ENCODE measurements at regions not wholly inside any gene's neighbourhood (a gene's known extent, or its start where the extent isn't known, plus 50 kb on each side); places are given as distances from the start of the nearest gene placed in this dataset.

DNA sequence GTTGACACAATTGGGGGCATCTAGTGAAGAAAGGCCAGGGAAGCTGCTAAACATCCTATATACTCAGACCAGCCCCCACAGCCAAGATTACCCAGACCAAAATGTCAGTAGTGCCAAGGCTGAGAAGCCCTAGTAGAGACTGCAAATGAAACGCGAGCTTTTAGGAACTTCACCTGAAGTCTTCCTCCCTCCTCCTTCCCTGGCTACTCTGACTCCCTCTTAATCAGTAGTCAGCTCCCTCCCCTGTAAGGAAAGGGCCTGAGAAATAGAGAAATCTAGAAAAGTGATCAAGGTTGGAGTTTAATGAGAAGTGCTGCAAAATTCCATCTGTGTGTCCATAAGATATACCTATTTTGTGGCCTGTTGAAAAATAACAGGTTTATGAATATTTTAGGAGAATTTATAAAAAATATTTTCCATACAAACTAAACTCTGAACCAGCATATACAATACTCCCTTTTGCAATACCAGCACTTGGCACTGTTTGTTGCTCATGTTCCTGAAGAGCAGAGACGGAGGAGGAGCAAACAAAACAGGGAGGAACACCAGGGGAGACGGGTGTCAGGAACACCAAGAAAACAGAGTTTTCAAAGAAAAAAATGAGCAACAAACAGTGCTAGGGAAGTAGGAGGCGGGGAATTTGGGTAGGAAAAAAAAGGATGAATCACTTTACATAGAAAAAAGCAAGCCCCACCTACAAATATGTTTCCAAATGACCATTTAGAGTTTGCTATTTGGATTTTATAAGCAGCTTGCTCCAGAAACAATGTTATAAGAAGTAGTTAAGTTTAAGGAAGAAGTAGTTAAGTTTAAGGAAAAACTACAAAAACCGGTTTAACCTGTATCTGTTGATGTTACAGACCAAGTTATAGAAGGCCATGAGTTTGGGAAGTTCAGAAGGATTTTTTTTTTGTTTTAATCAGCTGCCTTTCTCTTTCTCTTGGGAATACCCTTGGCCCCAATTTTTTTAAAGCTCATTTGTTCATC is 282.1 kb upstream of the GRIP1 start:
- Histone ChIP-seq H3K27ac (ENCODE audit: low read depth, low read length) (no peak overlapping the region), H3K36me3 (ENCODE audit: insufficient read depth, low read length) (no peaks in the 10 kb centered on the region), H3K4me1 (ENCODE audit: insufficient read depth, low read length) (peaks cover 22% of the 10 kb centered on the region), H3K4me3 (ENCODE audit: low read length in 2 of 2) (no peak overlapping the region), H3K27me3 (ENCODE audit: insufficient read depth, low read length) (no peaks in the 10 kb centered on the region), H3K9me3 (ENCODE audit: control insufficient read depth in 1 of 2, low read length in 2 of 2) (no peaks in the 10 kb centered on the region)
- ChIA-PET POLR2A (ENCODE audit: partially characterized antibody) (no interaction called here), CTCF (ENCODE audit: partially characterized antibody) (no interaction called here)
- Mint-ChIP-seq H3K27me3 (peaks cover 0 to 3% of the 10 kb centered on the region in 2 donors), H3K9me3 (peaks cover 2 to 17% (median 6%) of the 10 kb centered on the region in 8 donors), H3K4me3 (no peak overlapping the region), H3K36me3 (peaks cover 0 to 4% of the 10 kb centered on the region in 2 donors), H3K4me1 (peaks cover 20 to 32% (median 24%) of the 10 kb centered on the region in 4 donors), H3K27ac (no peak overlapping the region)
- DNase-seq = no peak
- intact Hi-C loops (cut with micrococcal nuclease) = no loop called here

GRCh38 chr12:66962290-66962689 is 283.4 kb upstream of the GRIP1 start:
- CTCF ChIA-PET (ENCODE audit: partially characterized antibody) = no interaction called here
- Mint-ChIP-seq H3K9me3 (peaks cover 2 to 17% (median 6%) of the 10 kb centered on the region in 8 donors), H3K4me3 (peak overlapping the region in 1 of 8 donors; percentile 43), H3K4me1 (peaks cover 20 to 33% (median 25%) of the 10 kb centered on the region in 4 donors), H3K36me3 (peaks cover 0 to 4% of the 10 kb centered on the region in 2 donors), H3K27ac (peak overlapping the region in 2 of 7 donors; percentile 13 to 83), H3K27me3 (peaks cover 0 to 3% of the 10 kb centered on the region in 2 donors)
- Histone ChIP-seq H3K36me3 (ENCODE audit: insufficient read depth, low read length) (no peaks in the 10 kb centered on the region), H3K9me3 (ENCODE audit: control insufficient read depth in 1 of 2, low read length in 2 of 2) (no peaks in the 10 kb centered on the region), H3K4me1 (ENCODE audit: insufficient read depth, low read length) (peaks cover 22% of the 10 kb centered on the region), H3K27me3 (ENCODE audit: insufficient read depth, low read length) (no peaks in the 10 kb centered on the region), H3K27ac (ENCODE audit: low read depth, low read length) (no peak overlapping the region), H3K4me3 (ENCODE audit: low read length in 2 of 2) (no peak overlapping the region)
- DNase-seq = peak in 1 of 5 donors; percentile 6
- POLR2A ChIA-PET (ENCODE audit: partially characterized antibody) = no interaction called here
- intact Hi-C loops (cut with micrococcal nuclease) = no loop called here

DNA sequence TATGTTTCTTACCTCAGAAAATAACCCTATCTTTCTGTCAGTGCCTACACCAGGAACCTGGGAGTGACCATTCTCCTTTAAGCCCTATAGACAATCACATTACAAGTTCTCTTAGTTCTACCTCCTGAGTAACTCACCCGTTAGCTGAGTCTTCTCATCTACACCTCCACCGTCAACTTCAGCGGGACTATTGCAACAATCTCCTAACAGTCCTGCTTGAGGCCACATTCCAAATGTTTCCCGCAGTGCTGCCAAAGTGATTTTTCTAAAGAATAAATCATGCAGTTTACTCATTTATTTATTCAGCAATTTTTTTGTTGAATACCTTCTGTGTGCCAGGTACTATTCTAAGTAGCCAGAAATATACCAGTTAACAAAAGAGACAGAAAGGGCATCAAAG is 285.0 kb upstream of the GRIP1 start:
- H3K4me3 ChIP-seq (ENCODE audit: low read length in 2 of 2) = no peak overlapping the region
- no peaks in the 10 kb centered on the region for H3K9me3 ChIP-seq (ENCODE audit: control insufficient read depth in 1 of 2, low read length in 2 of 2)
- Mint-ChIP-seq H3K4me1 (peaks cover 20 to 33% (median 25%) of the 10 kb centered on the region in 4 donors), H3K27ac (peak overlapping the region in 6 of 7 donors; percentile 88 to 100 (median 96)), H3K9me3 (peaks cover 2 to 17% (median 6%) of the 10 kb centered on the region in 8 donors), H3K27me3 (peaks cover 0 to 3% of the 10 kb centered on the region in 2 donors), H3K4me3 (peak overlapping the region in 3 of 8 donors; percentile 51 to 87 (median 55)), H3K36me3 (peaks cover 0 to 4% of the 10 kb centered on the region in 2 donors)
- no peaks in the 10 kb centered on the region for H3K27me3 ChIP-seq (ENCODE audit: insufficient read depth, low read length)
- no peak for DNase-seq
- peak overlapping the region; percentile 27 for H3K27ac ChIP-seq (ENCODE audit: low read depth, low read length)
- ChIA-PET CTCF (ENCODE audit: partially characterized antibody) (no interaction called here), POLR2A (ENCODE audit: partially characterized antibody) (no interaction called here)
- peaks cover 22% of the 10 kb centered on the region for H3K4me1 ChIP-seq (ENCODE audit: insufficient read depth, low read length)
- intact Hi-C loops (cut with micrococcal nuclease) = no loop called here
- no peaks in the 10 kb centered on the region for H3K36me3 ChIP-seq (ENCODE audit: insufficient read depth, low read length)

DNA sequence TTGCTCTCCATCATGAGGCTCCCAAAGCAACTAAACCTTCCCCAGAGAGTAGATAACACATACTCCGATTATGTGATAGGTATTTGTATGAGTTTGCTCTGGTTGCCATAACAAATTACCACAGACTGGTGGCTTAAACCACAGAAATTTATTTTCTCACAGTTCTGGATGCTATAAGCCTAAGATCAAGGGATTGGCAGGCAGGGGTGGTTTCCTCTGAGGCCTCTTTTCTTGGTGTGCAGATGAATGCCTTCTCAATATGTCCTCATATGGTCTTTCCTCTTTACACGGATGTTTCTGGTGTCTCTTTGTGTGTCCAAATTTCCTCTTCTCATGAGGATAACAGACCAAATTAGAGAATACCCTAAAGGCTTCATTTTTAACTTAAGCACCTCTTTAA is 285.8 kb upstream of the GRIP1 start:
- ChIA-PET CTCF (ENCODE audit: partially characterized antibody) (no interaction called here), POLR2A (ENCODE audit: partially characterized antibody) (no interaction called here)
- intact Hi-C loops (cut with micrococcal nuclease) = no loop called here
- Histone ChIP-seq H3K27me3 (ENCODE audit: insufficient read depth, low read length) (no peaks in the 10 kb centered on the region), H3K36me3 (ENCODE audit: insufficient read depth, low read length) (no peaks in the 10 kb centered on the region), H3K27ac (ENCODE audit: low read depth, low read length) (peak overlapping the region; percentile 27), H3K4me1 (ENCODE audit: insufficient read depth, low read length) (peaks cover 22% of the 10 kb centered on the region), H3K4me3 (ENCODE audit: low read length in 2 of 2) (no peak overlapping the region), H3K9me3 (ENCODE audit: control insufficient read depth in 1 of 2, low read length in 2 of 2) (no peaks in the 10 kb centered on the region)
- peak; percentile 67 to 90 (median 85) for DNase-seq
- Mint-ChIP-seq H3K4me3 (peak overlapping the region in 7 of 8 donors; percentile 29 to 87 (median 65)), H3K9me3 (peaks cover 2 to 17% (median 6%) of the 10 kb centered on the region in 8 donors), H3K27ac (peak overlapping the region; percentile 88 to 100 (median 96)), H3K36me3 (peaks cover 0 to 4% of the 10 kb centered on the region in 2 donors), H3K27me3 (peaks cover 0 to 3% of the 10 kb centered on the region in 2 donors), H3K4me1 (peaks cover 20 to 33% (median 25%) of the 10 kb centered on the region in 4 donors)

- intact Hi-C loops (cut with micrococcal nuclease) = no loop called here
- no peak overlapping the region for H3K27ac ChIP-seq (ENCODE audit: low read depth, low read length)
- no peaks in the 10 kb centered on the region for H3K36me3 ChIP-seq (ENCODE audit: insufficient read depth, low read length)
- no peak for DNase-seq
- ChIA-PET POLR2A (ENCODE audit: partially characterized antibody) (no interaction called here), CTCF (ENCODE audit: partially characterized antibody) (no interaction called here)
- peak overlapping the region in 4 of 7 donors; percentile 88 to 100 (median 98) for H3K27ac Mint-ChIP-seq
- H3K4me1 ChIP-seq (ENCODE audit: insufficient read depth, low read length) = peaks cover 22% of the 10 kb centered on the region
- no peak overlapping the region for H3K4me3 ChIP-seq (ENCODE audit: low read length in 2 of 2)
- no peaks in the 10 kb centered on the region for H3K27me3 ChIP-seq (ENCODE audit: insufficient read depth, low read length)
- peaks cover 21 to 29% (median 26%) of the 10 kb centered on the region in 4 donors for H3K4me1 Mint-ChIP-seq
- H3K27me3 Mint-ChIP-seq = peaks cover 0 to 3% of the 10 kb centered on the region in 2 donors
- H3K36me3 Mint-ChIP-seq = peaks cover 0 to 4% of the 10 kb centered on the region in 2 donors
- H3K9me3 ChIP-seq (ENCODE audit: control insufficient read depth in 1 of 2, low read length in 2 of 2) = no peaks in the 10 kb centered on the region
- no peak overlapping the region for H3K4me3 Mint-ChIP-seq
- peaks cover 2 to 17% (median 6%) of the 10 kb centered on the region in 8 donors for H3K9me3 Mint-ChIP-seq
These were observed 286.7 kb upstream of the GRIP1 start for GRCh38 chr12:66965621-66966020.

GRCh38 chr12:66971816-66972215 is 292.9 kb upstream of the GRIP1 start:
- Histone ChIP-seq H3K4me1 (ENCODE audit: insufficient read depth, low read length) (no peaks in the 10 kb centered on the region), H3K27me3 (ENCODE audit: insufficient read depth, low read length) (no peaks in the 10 kb centered on the region), H3K4me3 (ENCODE audit: low read length in 2 of 2) (no peak overlapping the region), H3K27ac (ENCODE audit: low read depth, low read length) (no peak overlapping the region), H3K36me3 (ENCODE audit: insufficient read depth, low read length) (no peaks in the 10 kb centered on the region), H3K9me3 (ENCODE audit: control insufficient read depth in 1 of 2, low read length in 2 of 2) (no peaks in the 10 kb centered on the region)
- no peaks in the 10 kb centered on the region for H3K36me3 Mint-ChIP-seq
- no peak overlapping the region for H3K27ac Mint-ChIP-seq
- ChIA-PET POLR2A (ENCODE audit: partially characterized antibody) (no interaction called here), CTCF (ENCODE audit: partially characterized antibody) (interaction anchor here (1.0 kb wide), 1 partner anchor 11 kb away, joined by 3 read pairs; no protein-coding TSS in a partner anchor)
- intact Hi-C loops (cut with micrococcal nuclease) = no loop called here
- H3K9me3 Mint-ChIP-seq = peaks cover 0 to 3% (median 0%) of the 10 kb centered on the region in 8 donors
- H3K4me3 Mint-ChIP-seq = no peak overlapping the region
- peaks cover 8 to 10% of the 10 kb centered on the region in 2 donors for H3K27me3 Mint-ChIP-seq
- H3K4me1 Mint-ChIP-seq = peaks cover 0 to 3% (median under 1%) of the 10 kb centered on the region in 4 donors
- no peak for DNase-seq

DNA sequence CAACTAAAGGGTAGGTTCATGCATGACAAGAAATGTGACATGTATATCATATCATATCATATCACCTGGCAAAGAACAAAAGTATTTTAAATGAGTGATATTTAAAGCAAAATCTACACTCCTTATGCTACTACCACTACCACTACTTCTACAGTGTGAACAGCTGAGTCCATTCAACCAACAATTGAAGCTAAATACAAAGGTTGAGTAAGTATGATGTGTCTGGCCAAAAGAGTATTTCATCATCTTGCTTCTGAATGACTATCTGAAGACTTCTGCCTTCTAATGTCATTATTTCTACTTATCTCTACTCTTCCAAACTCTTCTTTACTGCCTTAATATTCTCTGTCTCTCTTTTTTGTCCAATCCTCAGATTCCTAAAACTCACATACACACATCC is 292.6 kb upstream of the CAND1 start:
- no peak for DNase-seq
- Histone ChIP-seq H3K4me3 (ENCODE audit: low read length in 2 of 2) (no peak overlapping the region), H3K27me3 (ENCODE audit: insufficient read depth, low read length) (no peaks in the 10 kb centered on the region), H3K27ac (ENCODE audit: low read depth, low read length) (no peak overlapping the region), H3K4me1 (ENCODE audit: insufficient read depth, low read length) (no peaks in the 10 kb centered on the region), H3K36me3 (ENCODE audit: insufficient read depth, low read length) (no peaks in the 10 kb centered on the region), H3K9me3 (ENCODE audit: control insufficient read depth in 1 of 2, low read length in 2 of 2) (no peaks in the 10 kb centered on the region)
- no peaks in the 10 kb centered on the region for H3K36me3 Mint-ChIP-seq
- H3K27ac Mint-ChIP-seq = no peak overlapping the region
- peaks cover 13 to 14% of the 10 kb centered on the region in 2 donors for H3K27me3 Mint-ChIP-seq
- POLR2A ChIA-PET (ENCODE audit: partially characterized antibody) = no interaction called here
- peaks cover 0 to 2% (median 0%) of the 10 kb centered on the region in 8 donors for H3K9me3 Mint-ChIP-seq
- CTCF ChIA-PET (ENCODE audit: partially characterized antibody) = interaction anchor here (0.7 kb wide), 1 partner anchor 251 kb away, joined by 3 read pairs; no protein-coding TSS in a partner anchor
- H3K4me1 Mint-ChIP-seq = no peaks in the 10 kb centered on the region
- intact Hi-C loops (cut with micrococcal nuclease) = no loop called here
- H3K4me3 Mint-ChIP-seq = no peak overlapping the region
